ENCODE measurements at regions not wholly inside any gene's neighbourhood (a gene's known extent, or its start where the extent isn't known, plus 50 kb on each side); places are given as distances from the start of the nearest gene placed in this dataset.
"Not testable (repeated sequence)": the region's sequence is repeated elsewhere in the genome, so short reads cannot be mapped to it uniquely, and the experiment has no call there.

GRCh38 chr2:223294756-223295155 is 242.8 kb downstream of the KCNE4 start:
- Mint-ChIP-seq H3K4me1 (peaks cover 5% of the 10 kb centered on the region; the same call in 1 of the 2 replicates), H3K27me3 (ENCODE audit: low read depth) (peaks cover 3% of the 10 kb centered on the region; the same call in 1 of the 2 replicates), H3K36me3 (no peaks in the 10 kb centered on the region), H3K9me3 (peaks cover 19% of the 10 kb centered on the region), H3K27ac (no peak overlapping the region), H3K4me3 (no peak overlapping the region)
- no peak for ATAC-seq
- no peak for DNase-seq (ENCODE audit: low spot score)
- TF ChIP-seq, protein P1, sequence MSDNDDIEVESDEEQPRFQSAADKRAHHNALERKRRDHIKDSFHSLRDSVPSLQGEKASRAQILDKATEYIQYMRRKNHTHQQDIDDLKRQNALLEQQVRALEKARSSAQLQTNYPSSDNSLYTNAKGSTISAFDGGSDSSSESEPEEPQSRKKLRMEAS (CRISPR knock-in tag; IDR thresholded peaks at IDR 0.05): no peak
- TF ChIP-seq CREB1 (CRISPR knock-in tag; IDR thresholded peaks at IDR 0.05) (no peak), NR1H2 (CRISPR knock-in tag; IDR thresholded peaks at IDR 0.05) (no peak), ATF1 (CRISPR knock-in tag; IDR thresholded peaks at IDR 0.05) (no peak)
- CTCF ChIA-PET: no interaction called here
- POLR2A ChIA-PET: no interaction called here

- H3K27me3 Mint-ChIP-seq (ENCODE audit: low read depth): peaks cover 3% of the 10 kb centered on the region; the same call in 1 of the 2 replicates
- peaks cover 15% of the 10 kb centered on the region for H3K9me3 Mint-ChIP-seq
- H3K36me3 Mint-ChIP-seq: no peaks in the 10 kb centered on the region
- no peak overlapping the region for H3K4me3 Mint-ChIP-seq
- DNase-seq (ENCODE audit: low spot score) (no peak), ATAC-seq (no peak)
- CTCF ChIA-PET: interaction anchor here (1.9 kb wide), 1 partner anchor 9 kb away, joined by 6 read pairs; no protein-coding TSS in a partner anchor
- TF ChIP-seq ZNF281 (CRISPR knock-in tag; IDR thresholded peaks at IDR 0.05) (no peak), ZNF671 (CRISPR knock-in tag; IDR thresholded peaks at IDR 0.05) (no peak), CBFB (CRISPR knock-in tag; IDR thresholded peaks at IDR 0.05; ENCODE audit: low read depth) (no peak), IRF2 (CRISPR knock-in tag; IDR thresholded peaks at IDR 0.05; ENCODE audit: borderline replicate concordance, low read depth) (no peak), STAT6 (CRISPR knock-in tag; conservative IDR thresholded peaks at IDR 0.05; ENCODE audit: low read depth) (no peak), ZNF396 (CRISPR knock-in tag; IDR thresholded peaks at IDR 0.05; ENCODE audit: borderline replicate concordance) (no peak), NR3C1 (CRISPR knock-in tag; conservative IDR thresholded peaks at IDR 0.05; ENCODE audit: low read depth) (no peak)
- POLR2A ChIA-PET: interaction anchor here (0.6 kb wide), 1 partner anchor 1704 kb away, joined by 3 read pairs; no protein-coding TSS in a partner anchor
- no peak overlapping the region for H3K27ac Mint-ChIP-seq
- H3K4me1 Mint-ChIP-seq: peaks cover 5% of the 10 kb centered on the region; the same call in 1 of the 2 replicates
These were observed 245.8 kb downstream of the KCNE4 start for GRCh38 chr2:223297788-223298187.

DNA sequence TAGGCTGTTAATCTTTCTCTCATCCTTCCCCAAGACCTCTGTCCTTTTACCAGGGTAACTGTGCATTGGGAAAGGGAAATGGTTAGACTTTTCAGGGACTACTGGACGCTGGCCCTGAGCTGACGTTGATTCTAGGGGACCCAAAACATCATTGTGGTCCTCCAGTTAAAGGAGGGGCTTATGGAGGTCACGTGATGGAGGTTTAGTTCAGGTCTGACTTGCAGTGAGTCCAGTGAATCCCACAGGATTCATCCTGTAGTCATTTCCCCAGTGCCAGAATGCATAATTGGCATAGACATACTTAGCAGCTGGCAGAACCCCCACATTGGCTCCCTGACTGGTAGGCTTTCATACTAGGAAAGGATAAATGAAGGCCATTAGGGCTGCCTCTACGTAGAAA is 246.3 kb downstream of the KCNE4 start:
- ATAC-seq; H3K36me3 Mint-ChIP-seq; POLR2A ChIA-PET; H3K4me1 Mint-ChIP-seq; DNase-seq (ENCODE audit: low spot score); H3K27ac Mint-ChIP-seq; H3K4me3 Mint-ChIP-seq; H3K27me3 Mint-ChIP-seq (ENCODE audit: low read depth): not testable (repeated sequence)
- H3K9me3 Mint-ChIP-seq: peaks cover 11% of the 10 kb centered on the region
- CTCF ChIA-PET: interaction anchor here (1.9 kb wide), 1 partner anchor 8 kb away, joined by 6 read pairs; no protein-coding TSS in a partner anchor

GRCh38 chr2:223300326-223300725 is 248.3 kb downstream of the KCNE4 start:
- no peak for TF ChIP-seq ARID4B (CRISPR knock-in tag; IDR thresholded peaks at IDR 0.05; ENCODE audit: borderline replicate concordance)
- TF ChIP-seq HMGA2 (CRISPR knock-in tag; IDR thresholded peaks at IDR 0.05): no peak
- TF ChIP-seq SOX15 (CRISPR knock-in tag; IDR thresholded peaks at IDR 0.05): no peak
- no peak for TF ChIP-seq ZNF416 (CRISPR knock-in tag; IDR thresholded peaks at IDR 0.05)
- TF ChIP-seq CDX4 (CRISPR knock-in tag; IDR thresholded peaks at IDR 0.05; ENCODE audit: borderline replicate concordance): no peak
- Mint-ChIP-seq H3K36me3 (no peaks in the 10 kb centered on the region), H3K4me1 (peaks cover 5% of the 10 kb centered on the region; the same call in 1 of the 2 replicates), H3K27ac (no peak overlapping the region), H3K9me3 (peaks cover 8% of the 10 kb centered on the region), H3K27me3 (ENCODE audit: low read depth) (no peaks in the 10 kb centered on the region), H3K4me3 (no peak overlapping the region)
- ChIA-PET POLR2A (no interaction called here), CTCF (no interaction called here)
- DNase-seq (ENCODE audit: low spot score) (no peak), ATAC-seq (no peak)
